GM12891 (cell line): ENCODE measurements at regions not wholly inside any gene's neighbourhood (a gene's known extent, or its start where the extent isn't known, plus 50 kb on each side); places are given as distances from the start of the nearest gene placed in this dataset.

ENCODE experiments used
- DNase-seq: peaks from one replicate; pipeline ENCODE4 v3.0.0; 2011; ENCODE audit warnings: low spot score; ENCODE audit not compliant: insufficient read length
- FAIRE-seq: peaks from 2 replicates; lab custom pipeline; 2011; peaks lifted over from hg19 to GRCh38; lab: Jason Lieb, UNC
- PAX5 ChIP-seq: IDR thresholded peaks from 2 replicates; pipeline ENCODE4 v1.6.1; 2011; ENCODE audit warnings: low read length, moderate library complexity, mild to moderate bottlenecking; ENCODE audit not compliant: insufficient read depth, severe bottlenecking
- POLR2A ChIP-seq: IDR thresholded peaks from 2 replicates; pipeline ENCODE4 v1.6.1; 2011; ENCODE audit warnings: low read depth, low read length, control low read depth
- POLR2AphosphoS5 ChIP-seq: IDR thresholded peaks from 2 replicates; pipeline ENCODE4 v1.6.1; 2011; ENCODE audit warnings: low read depth, low read length, control low read depth
- POU2F2 ChIP-seq: IDR thresholded peaks from 2 replicates; pipeline ENCODE4 v1.6.1; 2011; ENCODE audit warnings: low read depth, mild to moderate bottlenecking, control low read depth, low read length, moderate library complexity
- SPI1 ChIP-seq: IDR thresholded peaks from 2 replicates; pipeline ENCODE4 v1.6.1; 2011; ENCODE audit warnings: low read depth, low read length, control low read depth
- TAF1 ChIP-seq: IDR thresholded peaks from 2 replicates; pipeline ENCODE4 v1.6.1; 2011; ENCODE audit warnings: low read depth, low read length, control low read depth

DNA sequence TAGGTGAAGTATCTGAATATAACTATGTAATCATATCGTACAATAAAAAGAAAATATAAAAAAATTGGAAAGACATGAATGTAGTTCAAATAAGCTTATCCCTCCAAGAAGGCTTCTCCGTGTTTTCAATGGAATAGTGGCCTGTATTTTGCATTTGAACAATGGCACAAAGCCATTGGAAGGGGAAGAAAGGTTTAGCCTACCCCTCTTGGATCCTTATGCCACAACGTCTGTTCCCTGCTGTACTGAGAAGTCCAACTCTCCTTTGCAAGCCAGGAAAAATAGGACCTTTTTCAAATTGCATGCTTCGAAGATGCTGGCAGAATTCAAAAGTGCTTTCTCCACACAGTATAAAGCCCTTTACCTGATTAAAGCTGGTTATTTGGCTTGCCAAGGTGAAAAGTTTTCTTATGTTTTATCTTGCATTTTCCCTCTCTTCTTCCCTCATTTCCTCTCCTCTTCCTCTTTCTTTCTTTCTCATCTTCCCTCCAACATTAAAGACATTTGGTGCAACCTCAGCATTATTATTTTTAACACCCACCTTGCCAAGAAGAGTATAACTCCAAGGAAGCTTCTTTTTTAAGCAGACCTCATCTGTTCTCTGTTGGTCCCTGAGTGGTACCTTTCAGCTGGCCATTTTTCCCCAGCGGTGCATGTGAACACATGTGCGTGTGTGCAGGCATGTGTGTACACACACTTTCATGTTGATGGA is 968.6 kb upstream of the RBFOX1 start:
- TF ChIP-seq TAF1 (no peak), POU2F2 (no peak), SPI1 (no peak), POLR2AphosphoS5 (no peak), PAX5 (no peak), POLR2A (no peak)
- no peak for FAIRE-seq
- DNase-seq, result no peak

DNA sequence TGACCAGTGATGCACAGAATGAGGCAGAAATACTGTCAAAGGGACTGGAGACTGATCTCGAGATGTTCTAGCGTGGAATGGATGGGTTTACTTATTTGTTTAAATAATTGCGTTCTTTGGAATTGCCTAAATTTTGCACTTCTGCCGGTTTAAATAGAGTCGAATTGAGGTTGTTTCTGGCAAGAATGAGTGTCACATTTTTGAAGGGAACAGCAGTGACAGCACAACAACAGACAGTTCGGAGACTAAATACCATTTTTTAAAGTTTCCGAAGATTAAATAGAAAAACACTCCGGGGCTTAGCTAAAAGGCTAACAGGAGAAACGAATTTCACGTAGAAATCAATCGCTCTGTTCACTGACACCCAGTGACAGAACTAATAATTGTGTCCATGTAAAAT is 969.2 kb upstream of the RBFOX1 start:
- FAIRE-seq, result no peak
- TF ChIP-seq POU2F2 (no peak), POLR2A (no peak), POLR2AphosphoS5 (no peak), SPI1 (no peak), PAX5 (no peak), TAF1 (no peak)

DNA sequence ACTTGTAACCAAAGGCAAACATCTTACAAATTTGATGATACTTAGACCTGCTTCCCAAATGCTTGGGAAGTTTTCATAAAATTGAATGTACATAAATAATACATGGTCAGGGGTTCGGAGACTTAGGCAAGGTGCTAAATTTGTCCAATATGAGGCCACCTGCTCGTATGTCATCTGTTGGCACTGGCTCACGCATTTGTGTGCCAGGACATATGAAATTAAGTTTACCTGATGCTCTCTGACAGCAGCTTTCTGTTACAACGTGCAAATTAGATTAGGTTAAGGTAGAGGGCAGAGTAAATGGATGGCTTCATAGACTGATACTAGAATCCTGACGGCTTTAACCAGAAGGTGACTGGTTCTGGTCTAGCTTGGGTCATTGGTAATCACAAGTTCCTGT is 970.3 kb upstream of the RBFOX1 start:
- DNase-seq (no peak), FAIRE-seq (no peak)
- TF ChIP-seq PAX5 (no peak), POLR2AphosphoS5 (no peak), SPI1 (no peak), POLR2A (no peak), POU2F2 (no peak), TAF1 (no peak)

More for the DNA sequence above, 969.2 kb upstream of the RBFOX1 start:
- DNase-seq, result no peak

DNA sequence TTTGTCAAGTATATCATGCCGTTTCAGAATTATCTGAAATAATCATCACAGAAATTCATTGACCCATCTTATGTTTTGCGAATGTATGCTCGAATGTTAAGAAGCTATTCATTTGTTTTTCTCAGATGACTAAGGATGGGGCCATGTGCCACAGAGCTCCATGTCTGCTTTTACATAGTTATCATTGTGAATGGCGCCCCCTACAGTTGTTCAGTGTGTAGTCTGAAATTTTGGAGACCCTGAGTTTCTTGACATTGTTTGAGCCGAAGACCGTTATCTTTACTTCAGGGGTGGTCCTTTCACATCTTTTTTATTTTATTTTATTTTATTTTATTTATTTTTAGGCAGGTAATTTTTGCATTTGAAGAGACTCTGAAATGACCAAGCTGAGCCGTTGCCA is 972.0 kb upstream of the RBFOX1 start:
- DNase-seq (no peak), FAIRE-seq (no peak)
- TF ChIP-seq SPI1 (no peak), PAX5 (no peak), TAF1 (no peak), POLR2A (no peak), POU2F2 (no peak), POLR2AphosphoS5 (no peak)

DNA sequence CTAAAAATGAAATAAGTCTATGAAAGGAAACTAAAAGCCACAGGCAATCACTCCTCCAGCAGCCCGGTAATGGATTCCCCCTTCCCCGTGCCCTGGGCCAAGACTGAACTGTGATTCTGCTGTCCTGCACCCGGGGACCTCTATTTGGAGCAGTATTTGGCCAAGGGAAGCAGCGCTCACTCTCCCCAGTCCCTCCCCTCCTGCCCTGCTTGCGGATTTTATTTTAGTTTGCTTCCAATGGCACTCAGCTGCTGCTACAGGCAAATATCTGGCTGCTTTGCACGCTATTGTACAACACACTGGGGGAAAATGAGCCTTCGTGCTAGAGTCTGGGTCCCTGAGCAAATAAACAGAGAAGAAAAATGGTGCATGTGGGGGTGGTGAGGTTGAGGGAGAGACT is 975.7 kb upstream of the RBFOX1 start:
- FAIRE-seq, result no peak
- TF ChIP-seq SPI1 (no peak), POU2F2 (no peak), PAX5 (no peak), TAF1 (no peak), POLR2A (no peak), POLR2AphosphoS5 (no peak)
- no peak for DNase-seq

DNA sequence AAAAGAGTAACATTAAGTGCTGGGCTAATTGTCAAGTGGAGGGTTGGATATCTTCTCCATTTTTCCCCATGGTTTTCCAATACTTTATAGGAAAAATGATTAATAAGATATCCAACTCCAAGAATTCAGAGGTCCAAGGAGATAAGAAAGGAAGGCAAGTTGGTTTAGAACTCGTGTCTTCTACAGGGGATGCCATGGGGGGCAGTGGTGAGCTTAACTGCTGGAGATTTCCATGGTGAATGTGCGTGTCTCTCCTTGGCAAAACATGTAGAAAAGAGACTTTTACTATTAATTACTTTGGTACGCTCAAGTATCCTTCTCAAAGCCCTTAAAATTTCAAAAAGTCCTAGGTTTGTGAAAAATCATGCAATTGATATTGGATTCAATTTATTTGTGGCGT is 982.9 kb upstream of the RBFOX1 start:
- FAIRE-seq (no peak), DNase-seq (no peak)
- TF ChIP-seq POLR2AphosphoS5 (no peak), POLR2A (no peak), TAF1 (no peak), SPI1 (no peak), POU2F2 (no peak), PAX5 (no peak)

DNA sequence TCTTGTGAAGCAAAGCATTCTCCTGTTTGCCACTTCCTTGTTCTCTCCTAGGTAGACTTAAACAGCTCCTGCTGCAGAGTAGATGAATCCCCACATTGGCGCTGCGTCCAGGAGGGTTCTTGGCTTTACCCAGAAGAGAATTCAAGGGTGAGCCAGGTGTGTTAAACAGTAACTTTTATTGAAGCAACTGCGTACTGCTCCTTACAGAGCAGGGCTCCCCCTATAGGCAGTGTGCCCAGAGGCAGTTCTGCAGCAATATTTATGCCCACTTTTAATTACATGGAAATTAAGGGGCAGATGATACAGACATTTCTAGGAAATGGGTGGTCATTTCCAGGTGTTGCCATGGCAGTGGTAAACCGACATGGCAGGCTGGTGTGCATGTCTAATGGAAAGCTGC is 987.6 kb upstream of the RBFOX1 start:
- TF ChIP-seq TAF1 (no peak), POLR2AphosphoS5 (no peak), PAX5 (no peak), POU2F2 (no peak), SPI1 (no peak), POLR2A (no peak)
- FAIRE-seq, result no peak
- DNase-seq, result no peak

DNA sequence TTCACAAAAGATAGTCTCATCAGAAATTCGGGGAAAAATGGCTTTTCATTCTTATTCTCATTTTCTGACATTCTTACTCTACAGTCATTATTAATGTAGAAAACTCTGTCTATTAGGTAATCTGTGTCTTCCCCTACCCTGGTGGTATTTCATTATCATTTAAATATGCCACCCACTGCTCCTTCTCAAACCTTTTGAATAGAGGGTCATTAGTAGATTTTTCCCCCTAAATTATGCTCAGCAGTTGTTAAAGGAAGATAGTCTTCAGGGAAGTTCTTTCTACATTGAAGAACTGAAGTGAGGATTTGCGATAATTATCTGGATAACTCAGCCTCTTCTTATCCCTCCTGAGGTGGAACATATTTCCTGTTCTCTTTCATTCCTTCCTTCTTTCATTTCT is 989.5 kb upstream of the RBFOX1 start:
- FAIRE-seq (no peak), DNase-seq (no peak)
- no peak for TF ChIP-seq TAF1
- TF ChIP-seq POLR2A, result no peak
- TF ChIP-seq POLR2AphosphoS5, result no peak
- no peak for TF ChIP-seq PAX5
- TF ChIP-seq SPI1, result no peak
- TF ChIP-seq POU2F2, result no peak

DNA sequence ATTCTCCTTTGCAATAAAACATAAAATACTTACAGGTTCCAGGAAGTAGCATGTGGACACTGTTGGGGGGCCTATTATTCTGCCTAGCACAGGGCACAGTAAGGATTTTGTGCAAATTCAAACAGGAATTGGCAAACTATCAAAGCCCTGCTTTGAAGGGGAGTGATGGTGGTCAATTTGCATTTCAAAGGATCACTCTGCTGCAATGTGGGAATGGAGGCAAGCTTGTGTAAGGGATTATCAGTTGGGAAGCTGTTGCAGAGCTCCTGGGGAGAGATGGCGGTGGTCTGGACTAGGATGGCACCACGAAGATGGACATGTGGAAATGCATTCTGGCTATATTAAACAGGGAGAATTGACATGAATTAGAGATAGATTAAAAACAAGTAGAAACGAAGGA is 990.7 kb upstream of the RBFOX1 start:
- TF ChIP-seq PAX5 (no peak), SPI1 (no peak), POU2F2 (no peak), POLR2A (no peak), TAF1 (no peak), POLR2AphosphoS5 (no peak)
- DNase-seq (no peak), FAIRE-seq (no peak)

DNA sequence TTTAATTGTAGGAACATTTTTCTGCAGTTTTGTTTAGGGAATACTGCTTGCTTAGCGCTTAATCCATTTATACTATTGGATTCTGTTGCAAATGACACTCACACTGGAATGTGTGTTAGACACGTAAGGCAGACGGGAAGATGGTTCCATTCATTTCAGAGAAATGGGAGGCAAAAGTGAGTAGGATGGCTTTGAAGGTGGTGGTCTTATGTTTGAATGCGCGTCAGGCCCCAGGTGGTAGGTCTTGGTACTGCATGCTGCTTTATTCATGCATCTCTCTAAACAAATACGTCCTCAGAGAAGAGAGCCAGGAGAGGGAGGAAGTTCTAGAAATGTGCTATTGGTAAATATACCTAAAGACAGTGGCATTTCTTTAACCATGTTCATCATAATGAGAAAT is 997.6 kb upstream of the RBFOX1 start:
- FAIRE-seq (no peak), DNase-seq (no peak)
- TF ChIP-seq PAX5 (no peak), SPI1 (no peak), POLR2AphosphoS5 (no peak), TAF1 (no peak), POLR2A (no peak), POU2F2 (no peak)
